IMR-90 (cell line): ENCODE measurements at regions not wholly inside any gene's neighbourhood (a gene's known extent, or its start where the extent isn't known, plus 50 kb on each side); places are given as distances from the start of the nearest gene placed in this dataset.
A peak's percentile ranks its signal among the peaks of the same experiment; 100 is the strongest.

ENCODE experiments used
- ATAC-seq: fragments of 200-7000 bp; cut with Tn5 transposase; 2 replicates; pipeline ENCODE4 v1.9.1; 2020; ENCODE audit warnings: low read depth, mild to moderate bottlenecking, moderate library complexity
- BruUV-seq: library from RNA; stranded (reverse); fragments of 400-500 nt; replicated peaks from 2 replicates; lab custom pipeline; 2021; lab: Mats Ljungman, UMichigan
- CTCF ChIA-PET: fragments of 300-600 bp; formaldehyde crosslinking; extraction: SDS; loops from one replicate; lab custom pipeline; 2021; ENCODE audit warnings: antibody characterized with exemption; lab: Yijun Ruan, JAX
- POLR2A ChIA-PET: fragments of 300-600 bp; sonication (Branson Sonifier 250); formaldehyde crosslinking; loops from one replicate; lab custom pipeline; 2022; ENCODE audit warnings: antibody characterized with exemption; ENCODE audit not compliant: unreplicated experiment; lab: Charles Lee
- DNase-seq: peaks from one replicate; pipeline ENCODE4 v3.0.0; 2013
- H2AFZ ChIP-seq: replicated peaks from 2 replicates; pipeline ENCODE3; 2013; ENCODE audit warnings: low read length, mild to moderate bottlenecking; ENCODE audit not compliant: poor library complexity
- H2AK5ac ChIP-seq: 2 replicates; pipeline ENCODE4 v1.6.1; 2013; ENCODE audit warnings: low read depth, low read length, inconsistent platforms
- H2AK9ac ChIP-seq: replicated peaks from 2 replicates; pipeline ENCODE3; 2013; ENCODE audit warnings: mild to moderate bottlenecking, low read depth, low read length, moderate library complexity; ENCODE audit not compliant: poor library complexity
- H2BK120ac ChIP-seq: 2 replicates; pipeline ENCODE4 v1.6.1; 2013; ENCODE audit warnings: low read depth, low read length, inconsistent platforms
- H2BK15ac ChIP-seq: 3 replicates; pipeline ENCODE4 v1.6.1; 2013; ENCODE audit warnings: low read depth, low read length, inconsistent platforms
- H2BK20ac ChIP-seq: 2 replicates; pipeline ENCODE4 v1.6.1; 2013; ENCODE audit warnings: low read depth, mild to moderate bottlenecking, inconsistent platforms, low read length, moderate library complexity
- H2BK5ac ChIP-seq: 2 replicates; pipeline ENCODE4 v1.6.1; 2013; ENCODE audit warnings: mild to moderate bottlenecking, low read depth, low read length, inconsistent platforms; ENCODE audit not compliant: poor library complexity, severe bottlenecking
- H3K14ac ChIP-seq: replicated peaks from 2 replicates; pipeline ENCODE4 v1.6.1; 2013; ENCODE audit warnings: low read depth, low read length, inconsistent platforms
- H3K18ac ChIP-seq: 2 replicates; pipeline ENCODE4 v1.6.1; 2013; ENCODE audit warnings: low read depth, low read length, control low read depth
- H3K23ac ChIP-seq: 2 replicates; pipeline ENCODE4 v1.6.1; 2013; ENCODE audit warnings: low read depth, low read length, inconsistent platforms
- H3K27ac ChIP-seq: 2 replicates; pipeline ENCODE4 v1.5.1; 2013; ENCODE audit warnings: mild to moderate bottlenecking, control low read depth, low read length; ENCODE audit not compliant: insufficient read depth
- H3K27me3 ChIP-seq: 2 replicates; pipeline ENCODE4 v1.6.1; 2013; ENCODE audit warnings: low read length; ENCODE audit not compliant: control insufficient read depth, insufficient read depth
- H3K36me3 ChIP-seq: 2 replicates; pipeline ENCODE4 v1.6.1; 2013; ENCODE audit warnings: low read length, mixed read lengths; ENCODE audit not compliant: control insufficient read depth, insufficient read depth
- H3K4ac ChIP-seq: 2 replicates; pipeline ENCODE4 v1.6.1; 2013; ENCODE audit warnings: low read depth, low read length, inconsistent platforms
- H3K4me1 ChIP-seq: 2 replicates; pipeline ENCODE4 v1.6.1; 2013; ENCODE audit warnings: low read length, mixed read lengths; ENCODE audit not compliant: control insufficient read depth, insufficient read depth
- H3K4me2 ChIP-seq: 2 replicates; pipeline ENCODE4 v1.6.1; 2013; ENCODE audit warnings: low read depth, mild to moderate bottlenecking, control low read depth, low read length, moderate library complexity
- H3K4me3 ChIP-seq: 2 replicates; pipeline ENCODE4 v1.5.1; 2013; ENCODE audit warnings: low read depth, mild to moderate bottlenecking, control low read depth, low read length, moderate library complexity; ENCODE audit not compliant: insufficient read depth
- H3K56ac ChIP-seq: 2 replicates; pipeline ENCODE4 v1.6.1; 2013; ENCODE audit warnings: low read length, inconsistent platforms; ENCODE audit not compliant: insufficient read depth; ENCODE audit errors: extremely low read depth
- H3K79me1 ChIP-seq, 2 experiments: 2 replicates each; pipeline ENCODE4 v1.6.1; 2013; ENCODE audit warnings: low read length in 2 of 2, inconsistent platforms in 1 of 2, low read depth in 1 of 2
- H3K9ac ChIP-seq: 2 replicates; pipeline ENCODE4 v1.6.1; 2013; ENCODE audit warnings: low read depth, low read length, control low read depth
- H3K9me1 ChIP-seq: 2 replicates; pipeline ENCODE4 v1.6.1; 2013; ENCODE audit warnings: low read length, inconsistent platforms; ENCODE audit not compliant: insufficient read depth
- H3K9me3 ChIP-seq: 2 replicates; pipeline ENCODE4 v1.6.1; 2013; ENCODE audit warnings: low read length; ENCODE audit not compliant: control insufficient read depth, insufficient read depth
- H4K20me1 ChIP-seq: 2 replicates; pipeline ENCODE4 v1.6.1; 2013; ENCODE audit warnings: low read length, inconsistent platforms; ENCODE audit not compliant: insufficient read depth
- H4K5ac ChIP-seq: 2 replicates; pipeline ENCODE4 v1.6.1; 2013; ENCODE audit warnings: mild to moderate bottlenecking, low read depth, low read length, control low read depth
- H4K8ac ChIP-seq, 2 experiments: 2 replicates each; pipeline ENCODE4 v1.6.1; 2013; ENCODE audit warnings: low read depth in 2 of 2, low read length in 2 of 2, control low read depth in 1 of 2, inconsistent platforms in 1 of 2
- H4K91ac ChIP-seq: 2 replicates; pipeline ENCODE4 v1.6.1; 2013; ENCODE audit warnings: low read depth, low read length, inconsistent platforms; ENCODE audit not compliant: insufficient read depth
- MAFK ChIP-seq: IDR thresholded peaks from 2 replicates; pipeline ENCODE4 v1.6.1; 2012; ENCODE audit warnings: low read depth, low read length, improper control_type of control experiment
- RAD21 ChIP-seq: IDR thresholded peaks from 2 replicates; pipeline ENCODE4 v1.6.1; 2012; ENCODE audit warnings: low read length, improper control_type of control experiment
- SMC3 ChIP-seq: fragments of 150-350 bp; IDR thresholded peaks from 2 replicates; pipeline ENCODE4 v1.6.1; 2016; ENCODE audit warnings: low read depth, mild to moderate bottlenecking, antibody characterized with exemption, low read length, moderate library complexity
- WGBS, 2 experiments: methylation state at CpG; one replicate each; pipeline versions ENCODE4 v1.1.5 to v1.1.7; 2013; ENCODE audit warnings: missing lambda C conversion rate in 2 of 2; ENCODE audit not compliant: insufficient read length in 1 of 2; ENCODE audit errors: extremely low coverage in 2 of 2; 5-methylcytosine and 5-hydroxymethylcytosine counted together
- dilution Hi-C: fragments of 300-500 bp; cut with HindIII; formaldehyde crosslinking; loops from one replicate; pipeline ENCODE4 v1.14.3; 2018; ENCODE audit warnings: low sequenced_read_pairs; ENCODE audit not compliant: unreplicated experiment
- in situ Hi-C: fragments of 300-500 bp; cut with MboI; formaldehyde crosslinking; loops from 3 replicates; pipeline ENCODE4 v1.14.3; 2019; ENCODE audit warnings: low sequenced_read_pairs, inconsistent platforms, mixed read lengths
- intact Hi-C: fragments of 100-400 bp; cut with micrococcal nuclease; formaldehyde crosslinking; loops from 2 replicates; pipeline ENCODE4 v1.10.0; 2022

- Histone ChIP-seq H3K4me1 (peaks cover 40% of the 10 kb centered on the region), H3K27me3 (no peaks in the 10 kb centered on the region), H3K14ac (peak overlapping the region; percentile 96), H3K4me2 (no peak overlapping the region), H4K5ac (peak overlapping the region; percentile 82), H4K8ac (peak overlapping the region; percentile 93 to 94), H2BK5ac (peak overlapping the region; percentile 91), H3K9ac (peak overlapping the region; percentile 61), H4K91ac (peak overlapping the region; percentile 97), H3K79me1 (peaks cover 9 to 33% of the 10 kb centered on the region in 2 experiments), H3K4ac (peak overlapping the region; percentile 99), H2AK5ac (peak overlapping the region; percentile 100), H3K56ac (peak overlapping the region; percentile 64), H3K18ac (peak overlapping the region; percentile 79), H3K36me3 (no peaks in the 10 kb centered on the region), H2AK9ac (peak overlapping the region; percentile 88), H2BK15ac (peak overlapping the region; percentile 95; the same call in 2 of the 3 replicates), H3K4me3 (no peak overlapping the region), H3K23ac (peak overlapping the region; percentile 97), H3K27ac (peak overlapping the region; percentile 76), H3K9me3 (no peaks in the 10 kb centered on the region), H2BK20ac (peak overlapping the region; percentile 99), H2BK120ac (peak overlapping the region; percentile 98), H2AFZ (peak overlapping the region; percentile 73), H4K20me1 (no peaks in the 10 kb centered on the region), H3K9me1 (peaks cover 29% of the 10 kb centered on the region)
- ChIA-PET CTCF (no interaction called here), POLR2A (no interaction called here)
- ATAC-seq: 0 out of 2 replicates have a peak, but pooled peaks have one; percentile 5
- WGBS, 2 experiments: 57% methylated on average over 3 of the region's 16 CpGs; no CpG with 5 or more reads in 1 of the 2 experiments
- dilution Hi-C loops: no loop called here
- no TSS peak for BruUV-seq
- intact Hi-C loops: loop anchor here (5.0 kb wide), 1 partner anchor 126 kb away; no protein-coding TSS in a partner anchor
- TF ChIP-seq RAD21: peak; percentile 0; the same call in 1 of the 2 replicates
- TF ChIP-seq SMC3: no peak
- peak; percentile 47 for TF ChIP-seq MAFK
- in situ Hi-C loops: no loop called here
- DNase-seq: no peak
These were observed 198.8 kb downstream of the AUH start for GRCh38 chr9:91162784-91163443.
